Psoas muscle (tissue), 7 donors: ENCODE measurements at regions not wholly inside any gene's neighbourhood (a gene's known extent, or its start where the extent isn't known, plus 50 kb on each side); places are given as distances from the start of the nearest gene placed in this dataset.

Source experiments
- ATAC-seq, 4 donors: fragments of 200-7000 bp; cut with Tn5 transposase; one replicate each; pipeline ENCODE4 v1.9.1; 2020; ENCODE audit warnings: moderate library complexity in 3 of 4, mild to moderate bottlenecking in 2 of 4
- DNase-seq, 2 donors: peaks; one replicate each; pipeline ENCODE4 v3.0.0-alpha.2; 2020
- H3K27ac ChIP-seq: fragments of 200-600 bp; one replicate; pipeline ENCODE4 v1.8.0; 2022
- H3K27me3 ChIP-seq, 3 donors: fragments of 200-600 bp in 1 of 3; one replicate each; pipeline versions ENCODE4 v1.6.1 to v1.8.0; 2013 to 2022; ENCODE audit warnings: low read length in 2 of 3, mild to moderate bottlenecking in 2 of 3, moderate library complexity in 1 of 3; ENCODE audit not compliant: insufficient read depth in 3 of 3
- H3K36me3 ChIP-seq, 2 donors: fragments of 200-600 bp in 1 of 2; one replicate each; pipeline versions ENCODE4 v1.6.1 to v1.8.0; 2013 to 2022; ENCODE audit warnings: low read depth in 1 of 2, mild to moderate bottlenecking in 1 of 2, moderate library complexity in 1 of 2; ENCODE audit not compliant: insufficient read depth in 1 of 2
- H3K4me1 ChIP-seq: fragments of 200-600 bp; one replicate; pipeline ENCODE4 v1.8.0; 2022
- H3K4me3 ChIP-seq: fragments of 200-600 bp; one replicate; pipeline ENCODE4 v1.8.0; 2022; ENCODE audit warnings: mild to moderate bottlenecking
- H3K9me3 ChIP-seq: fragments of 200-600 bp; one replicate; pipeline ENCODE4 v1.8.0; 2022
- WGBS, 3 donors: extraction: QIAGEN DNeasy Blood & Tissue Kit; methylation state at CpG; one replicate each; pipeline versions ENCODE4 v1.1.6 to v1.1.7; 2013; 5-methylcytosine and 5-hydroxymethylcytosine counted together
- intact Hi-C, 2 donors: fragments of 100-400 bp; cut with DNase I; formaldehyde crosslinking; loops; one replicate each; pipeline versions ENCODE4 v1.11.0 to v1.14.2; 2022
- TF ChIP-seq, protein P1 (sequence below): fragments of 200-600 bp; IDR thresholded peaks from one replicate; pipeline ENCODE4 v1.8.0; 2022; ENCODE audit warnings: antibody characterized with exemption
- donor health status: healthy with polysubstance abuse.
- donor health status: DM: no; HTN: no; CAD: no; lungs with moderate emphysema.
- donor health status: Bipolar disorder and iron deficiency.
- donor health status: healthy.
- donor health status: DM: yes; HTN: yes; CAD: no.
- donor health status: DM: no; HTN: no; CAD: no.
- donor health status: DM: yes; HTN: yes; CAD: no.

- 57 to 65% (median 58%) methylated on average over 11 of the region's 11 CpGs for WGBS, 3 donors
Observed at GRCh38 chr2:180191432-180192124, 184.5 kb upstream of the CWC22 start.

DNA sequence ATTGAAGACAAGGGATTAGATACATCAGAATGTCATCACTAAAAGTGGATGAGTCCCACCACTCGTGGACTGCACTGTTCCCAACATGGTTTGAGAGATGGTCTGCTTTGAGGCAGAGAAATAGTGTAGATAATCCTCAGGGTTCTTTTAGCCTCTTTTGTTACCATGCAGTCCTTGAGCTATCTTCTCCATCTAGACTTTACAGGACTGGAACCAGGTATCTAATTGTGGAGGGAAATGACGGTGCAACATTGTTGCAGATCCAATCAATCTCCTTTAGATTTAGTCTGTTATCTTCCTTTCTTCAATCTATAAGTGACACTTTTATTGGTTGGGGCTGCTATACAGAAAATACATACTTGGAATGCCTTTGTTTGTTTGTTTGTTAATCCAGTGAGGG is 183.8 kb upstream of the CWC22 start:
- Histone ChIP-seq H3K27me3 (no peaks in the 10 kb centered on the region), H3K4me1 (no peaks in the 10 kb centered on the region), H3K36me3 (no peaks in the 10 kb centered on the region), H3K9me3 (no peaks in the 10 kb centered on the region), H3K27ac (no peak overlapping the region), H3K4me3 (no peak overlapping the region)
- intact Hi-C loops: no loop called here
- no peak for DNase-seq
- TF ChIP-seq, protein P1, sequence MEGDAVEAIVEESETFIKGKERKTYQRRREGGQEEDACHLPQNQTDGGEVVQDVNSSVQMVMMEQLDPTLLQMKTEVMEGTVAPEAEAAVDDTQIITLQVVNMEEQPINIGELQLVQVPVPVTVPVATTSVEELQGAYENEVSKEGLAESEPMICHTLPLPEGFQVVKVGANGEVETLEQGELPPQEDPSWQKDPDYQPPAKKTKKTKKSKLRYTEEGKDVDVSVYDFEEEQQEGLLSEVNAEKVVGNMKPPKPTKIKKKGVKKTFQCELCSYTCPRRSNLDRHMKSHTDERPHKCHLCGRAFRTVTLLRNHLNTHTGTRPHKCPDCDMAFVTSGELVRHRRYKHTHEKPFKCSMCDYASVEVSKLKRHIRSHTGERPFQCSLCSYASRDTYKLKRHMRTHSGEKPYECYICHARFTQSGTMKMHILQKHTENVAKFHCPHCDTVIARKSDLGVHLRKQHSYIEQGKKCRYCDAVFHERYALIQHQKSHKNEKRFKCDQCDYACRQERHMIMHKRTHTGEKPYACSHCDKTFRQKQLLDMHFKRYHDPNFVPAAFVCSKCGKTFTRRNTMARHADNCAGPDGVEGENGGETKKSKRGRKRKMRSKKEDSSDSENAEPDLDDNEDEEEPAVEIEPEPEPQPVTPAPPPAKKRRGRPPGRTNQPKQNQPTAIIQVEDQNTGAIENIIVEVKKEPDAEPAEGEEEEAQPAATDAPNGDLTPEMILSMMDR: no peak
- WGBS, 3 donors: 81 to 87% (median 84%) methylated on average over 2 of the region's 2 CpGs
- no peak for ATAC-seq

More at GRCh38 chr2:180191432-180192124, 184.5 kb upstream of the CWC22 start:
- H3K4me3 ChIP-seq: no peak overlapping the region
- DNase-seq: no peak
- no peaks in the 10 kb centered on the region for H3K27me3 ChIP-seq
- TF ChIP-seq, protein P1: no peak
- ATAC-seq: no peak
- H3K27ac ChIP-seq: no peak overlapping the region
- intact Hi-C loops: no loop called here
- no peaks in the 10 kb centered on the region for H3K9me3 ChIP-seq
- no peaks in the 10 kb centered on the region for H3K4me1 ChIP-seq
- H3K36me3 ChIP-seq: no peaks in the 10 kb centered on the region

DNA sequence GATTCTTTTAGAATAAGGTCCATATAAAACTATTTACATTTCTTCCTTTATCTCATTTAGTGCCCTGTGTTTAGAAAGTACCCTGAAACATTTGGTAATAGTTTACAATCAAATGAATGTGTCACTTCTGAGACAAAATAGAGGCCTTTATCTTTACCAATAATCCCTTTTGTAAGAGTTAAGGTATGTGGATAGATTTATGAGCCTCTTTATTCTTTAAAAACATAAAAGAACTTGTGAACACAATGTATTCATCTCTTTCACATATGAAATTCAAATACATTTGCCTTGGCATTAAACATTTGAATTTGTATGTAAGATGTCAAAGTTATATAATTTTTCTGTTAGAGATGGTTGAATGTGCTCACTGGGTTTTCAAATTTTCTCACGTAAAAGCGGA is 180.5 kb upstream of the CWC22 start:
- H3K27ac ChIP-seq: no peak overlapping the region
- intact Hi-C loops: no loop called here
- no peaks in the 10 kb centered on the region for H3K9me3 ChIP-seq
- TF ChIP-seq, protein P1: no peak
- no peaks in the 10 kb centered on the region for H3K36me3 ChIP-seq
- H3K4me3 ChIP-seq: no peak overlapping the region
- no peaks in the 10 kb centered on the region for H3K4me1 ChIP-seq
- no peak for ATAC-seq
- no peaks in the 10 kb centered on the region for H3K27me3 ChIP-seq
- WGBS, 3 donors: 45 to 70% (median 65%) methylated on average over 2 of the region's 2 CpGs
- no peak for DNase-seq

DNA sequence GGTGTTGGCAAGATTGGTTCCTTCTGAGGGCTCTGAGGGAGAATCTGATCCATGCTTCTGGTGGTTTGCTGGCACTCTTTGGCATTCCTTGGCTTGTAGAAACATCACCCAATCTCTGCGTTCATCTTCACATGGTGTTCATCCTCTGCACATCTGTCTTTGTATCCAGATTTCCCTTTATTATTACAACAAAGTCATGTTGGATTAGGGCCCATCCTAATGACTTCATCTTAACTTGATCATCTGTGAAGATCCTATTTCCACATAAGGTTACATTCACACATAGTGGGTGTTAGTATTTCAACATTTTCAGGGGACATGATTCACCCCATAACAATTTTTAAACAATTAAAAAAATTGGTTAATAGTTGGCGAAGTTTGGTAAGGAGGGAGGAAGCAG is 177.4 kb upstream of the CWC22 start:
- TF ChIP-seq, protein P1: no peak
- Histone ChIP-seq H3K4me1 (no peaks in the 10 kb centered on the region), H3K27ac (no peak overlapping the region), H3K9me3 (no peaks in the 10 kb centered on the region), H3K27me3 (no peaks in the 10 kb centered on the region), H3K4me3 (no peak overlapping the region), H3K36me3 (no peaks in the 10 kb centered on the region)
- ATAC-seq (no peak), DNase-seq (no peak)
- WGBS, 3 donors: 52 to 67% (median 54%) methylated on average over 2 of the region's 2 CpGs
- intact Hi-C loops: no loop called here

- Histone ChIP-seq H3K4me3 (no peak overlapping the region), H3K27ac (no peak overlapping the region), H3K36me3 (no peaks in the 10 kb centered on the region), H3K27me3 (no peaks in the 10 kb centered on the region), H3K9me3 (no peaks in the 10 kb centered on the region), H3K4me1 (no peaks in the 10 kb centered on the region)
- ATAC-seq (no peak), DNase-seq (no peak)
- intact Hi-C loops: no loop called here
- TF ChIP-seq, protein P1: no peak
- WGBS, 3 donors: 52 to 77% (median 57%) methylated on average over 2 of the region's 2 CpGs
Observed at GRCh38 chr2:180180511-180180910, 173.4 kb upstream of the CWC22 start.
